ENCODE measurements at regions not wholly inside any gene's neighbourhood (a gene's known extent, or its start where the extent isn't known, plus 50 kb on each side); places are given as distances from the start of the nearest gene placed in this dataset.

GRCh38 chr9:16258191-16258590 lies 612.3 kb downstream of the BNC2 start:
- CTCF ChIA-PET: interaction anchor here (1.4 kb wide), 1 partner anchor 9 kb away, joined by 3 read pairs; no protein-coding TSS in a partner anchor

GRCh38 chr9:16258708-16259107 lies 611.8 kb downstream of the BNC2 start:
- POLR2A ChIA-PET: no interaction called here
- DNase-seq (ENCODE audit: extremely low spot score): no peak
- TF ChIP-seq TARDBP (IDR thresholded peaks at IDR 0.05) (no peak), ZNF384 (IDR thresholded peaks at IDR 0.05) (no peak), NFRKB (IDR thresholded peaks at IDR 0.05) (no peak), LEF1 (IDR thresholded peaks at IDR 0.05; ENCODE audit: borderline replicate concordance) (no peak)
- CTCF ChIA-PET: no interaction called here

More at GRCh38 chr9:16258191-16258590, 612.3 kb downstream of the BNC2 start:
- TF ChIP-seq TARDBP (IDR thresholded peaks at IDR 0.05): no peak
- TF ChIP-seq NFRKB (IDR thresholded peaks at IDR 0.05): no peak
- TF ChIP-seq, protein P1, sequence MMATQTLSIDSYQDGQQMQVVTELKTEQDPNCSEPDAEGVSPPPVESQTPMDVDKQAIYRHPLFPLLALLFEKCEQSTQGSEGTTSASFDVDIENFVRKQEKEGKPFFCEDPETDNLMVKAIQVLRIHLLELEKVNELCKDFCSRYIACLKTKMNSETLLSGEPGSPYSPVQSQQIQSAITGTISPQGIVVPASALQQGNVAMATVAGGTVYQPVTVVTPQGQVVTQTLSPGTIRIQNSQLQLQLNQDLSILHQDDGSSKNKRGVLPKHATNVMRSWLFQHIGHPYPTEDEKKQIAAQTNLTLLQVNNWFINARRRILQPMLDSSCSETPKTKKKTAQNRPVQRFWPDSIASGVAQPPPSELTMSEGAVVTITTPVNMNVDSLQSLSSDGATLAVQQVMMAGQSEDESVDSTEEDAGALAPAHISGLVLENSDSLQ (IDR thresholded peaks at IDR 0.05): no peak
- no peak for TF ChIP-seq HDGF (IDR thresholded peaks at IDR 0.05; ENCODE audit: borderline replicate concordance)
- no peak for TF ChIP-seq FOXA1 (IDR thresholded peaks at IDR 0.05)
- TF ChIP-seq L3MBTL2 (conservative IDR thresholded peaks at IDR 0.05): no peak
- TF ChIP-seq LEF1 (IDR thresholded peaks at IDR 0.05; ENCODE audit: borderline replicate concordance): no peak
- TF ChIP-seq ELF4 (IDR thresholded peaks at IDR 0.05): no peak
- TF ChIP-seq SUZ12 (IDR thresholded peaks at IDR 0.05): no peak
- TF ChIP-seq ARNT (IDR thresholded peaks at IDR 0.05): no peak
- TF ChIP-seq FOXM1 (IDR thresholded peaks at IDR 0.05; ENCODE audit: borderline replicate concordance): no peak
- no peak for TF ChIP-seq ZNF384 (IDR thresholded peaks at IDR 0.05)
- POLR2A ChIA-PET: no interaction called here
- no peak for DNase-seq (ENCODE audit: extremely low spot score)

GRCh38 chr9:16262477-16263261 lies 607.8 kb downstream of the BNC2 start:
- ChIA-PET POLR2A (no interaction called here), CTCF (interaction anchor here (0.6 kb wide), 1 partner anchor 35 kb away, joined by 3 read pairs; no protein-coding TSS in a partner anchor)
- no peak for DNase-seq (ENCODE audit: extremely low spot score)
- TF ChIP-seq LEF1 (IDR thresholded peaks at IDR 0.05; ENCODE audit: borderline replicate concordance) (no peak), FOXM1 (IDR thresholded peaks at IDR 0.05; ENCODE audit: borderline replicate concordance) (no peak), CTBP1 (IDR thresholded peaks at IDR 0.05; ENCODE audit: borderline replicate concordance) (no peak), TARDBP (IDR thresholded peaks at IDR 0.05) (no peak), FOXA1 (IDR thresholded peaks at IDR 0.05) (no peak), BHLHE40 (IDR thresholded peaks at IDR 0.05; ENCODE audit: borderline replicate concordance) (no peak), SP1 (IDR thresholded peaks at IDR 0.05) (no peak), FOXK2 (IDR thresholded peaks at IDR 0.05) (no peak), HDGF (IDR thresholded peaks at IDR 0.05; ENCODE audit: borderline replicate concordance) (no peak), NFRKB (IDR thresholded peaks at IDR 0.05) (no peak)

GRCh38 chr9:16265688-16266087 lies 604.8 kb downstream of the BNC2 start:
- TF ChIP-seq SUZ12 (IDR thresholded peaks at IDR 0.05) (no peak), FOXM1 (IDR thresholded peaks at IDR 0.05; ENCODE audit: borderline replicate concordance) (no peak), LEF1 (IDR thresholded peaks at IDR 0.05; ENCODE audit: borderline replicate concordance) (no peak), ZNF384 (IDR thresholded peaks at IDR 0.05) (no peak), FOXA1 (IDR thresholded peaks at IDR 0.05) (no peak), BHLHE40 (IDR thresholded peaks at IDR 0.05; ENCODE audit: borderline replicate concordance) (no peak), TARDBP (IDR thresholded peaks at IDR 0.05) (no peak), ARNT (IDR thresholded peaks at IDR 0.05) (no peak), SP1 (IDR thresholded peaks at IDR 0.05) (no peak), L3MBTL2 (conservative IDR thresholded peaks at IDR 0.05) (no peak), CTBP1 (IDR thresholded peaks at IDR 0.05; ENCODE audit: borderline replicate concordance) (no peak), FOXK2 (IDR thresholded peaks at IDR 0.05) (no peak), NFRKB (IDR thresholded peaks at IDR 0.05) (no peak), HDGF (IDR thresholded peaks at IDR 0.05; ENCODE audit: borderline replicate concordance) (no peak), ELF4 (IDR thresholded peaks at IDR 0.05) (no peak)
- TF ChIP-seq, protein P1 (IDR thresholded peaks at IDR 0.05): no peak
- DNase-seq (ENCODE audit: extremely low spot score): no peak
- CTCF ChIA-PET: interaction anchor here (0.6 kb wide), 1 partner anchor 83 kb away, joined by 3 read pairs; no protein-coding TSS in a partner anchor
- POLR2A ChIA-PET: no interaction called here

GRCh38 chr9:16266648-16267276 lies 603.7 kb downstream of the BNC2 start:
- DNase-seq (ENCODE audit: extremely low spot score): peak; percentile 13
- TF ChIP-seq, protein P1 (IDR thresholded peaks at IDR 0.05): 0 out of 2 replicates have a peak, but pooled peaks have one; percentile 8
- TF ChIP-seq ELF4 (IDR thresholded peaks at IDR 0.05): no peak
- CTCF ChIA-PET: interaction anchor here (1.2 kb wide), 1 partner anchor 9 kb away, joined by 3 read pairs; no protein-coding TSS in a partner anchor
- POLR2A ChIA-PET: no interaction called here
